SK-N-SH (cell line): ENCODE measurements at regions not wholly inside any gene's neighbourhood (a gene's known extent, or its start where the extent isn't known, plus 50 kb on each side); places are given as distances from the start of the nearest gene placed in this dataset.

Experiments used
- CTCF ChIA-PET: fragments of 300-600, 350-600 bp; formaldehyde crosslinking; extraction: SDS; loops from one replicate; lab custom pipeline; 2021; lab: Yijun Ruan, JAX
- POLR2A ChIA-PET: fragments of 350-600 bp; sonication (Branson Sonifier 250); formaldehyde crosslinking; extraction: SDS; loops from one replicate; lab custom pipeline; 2020; ENCODE audit warnings: antibody characterized with exemption, inconsistent platforms; lab: Yijun Ruan, JAX
- DNase-seq: peaks from one replicate; pipeline ENCODE4 v3.0.0; 2012
- H2AFZ ChIP-seq: fragments of 200-600 bp; sonication (generic); 2 replicates; pipeline ENCODE4 v1.8.1; 2016; ENCODE audit warnings: antibody characterized with exemption, mild to moderate bottlenecking, low read depth
- H3F3A ChIP-seq: fragments of 200-600 bp; sonication (generic); replicated peaks from 2 replicates; pipeline ENCODE3; 2016; ENCODE audit warnings: antibody characterized with exemption, mild to moderate bottlenecking; ENCODE audit not compliant: insufficient read depth
- H3K27ac ChIP-seq, 2 experiments: fragments of 200-500 bp in 1 of 2; fragments of 200-600 bp in 1 of 2; sonication (Bioruptor generic) in 1 of 2; sonication (generic), shearing (Covaris generic) in 1 of 2; 2 replicates each; pipeline versions ENCODE4 v1.5.1 to v1.6.1; 2014 to 2016; ENCODE audit warnings: low read depth in 2 of 2, inconsistent platforms in 1 of 2, low read length in 1 of 2, mild to moderate bottlenecking in 1 of 2, mixed read lengths in 1 of 2
- H3K27me3 ChIP-seq: fragments of 200-600 bp; sonication (generic), shearing (Covaris generic); 2 replicates; pipeline ENCODE4 v1.6.1; 2016; ENCODE audit warnings: mixed run types; ENCODE audit not compliant: insufficient read depth
- H3K36me3 ChIP-seq, 2 experiments: fragments of 200-500 bp in 1 of 2; fragments of 200-600 bp in 1 of 2; sonication (Bioruptor generic) in 1 of 2; sonication (generic) in 1 of 2; replicated peaks in 1 of 2; 2 replicates each; pipeline versions ENCODE3 to v1.5.1; 2014 to 2016; ENCODE audit warnings: low read length in 1 of 2, mild to moderate bottlenecking in 1 of 2; ENCODE audit not compliant: insufficient read depth in 2 of 2, control insufficient read depth in 1 of 2
- H3K4me1 ChIP-seq, 2 experiments: fragments of 200-500 bp in 1 of 2; fragments of 200-600 bp in 1 of 2; sonication (Bioruptor generic) in 1 of 2; sonication (generic), shearing (Covaris generic) in 1 of 2; 2 replicates each; pipeline versions ENCODE4 v1.5.1 to v1.6.1; 2014 to 2016; ENCODE audit warnings: low read depth in 1 of 2, low read length in 1 of 2, mixed run types in 1 of 2; ENCODE audit not compliant: insufficient read depth in 2 of 2, control insufficient read depth in 1 of 2
- H3K4me2 ChIP-seq: fragments of 200-600 bp; sonication (generic), shearing (Covaris generic); 2 replicates; pipeline ENCODE4 v1.6.1; 2017; ENCODE audit warnings: mixed run types
- H3K4me3 ChIP-seq, 2 experiments: fragments of 200-500 bp in 1 of 2; fragments of 200-600 bp in 1 of 2; sonication (Bioruptor generic) in 1 of 2; sonication (generic), shearing (Covaris generic) in 1 of 2; 2 replicates each; pipeline versions ENCODE4 v1.5.1 to v1.8.1; 2014 to 2016; ENCODE audit warnings: low read depth in 2 of 2, inconsistent platforms in 1 of 2, low read length in 1 of 2, mild to moderate bottlenecking in 1 of 2, mixed read lengths in 1 of 2, moderate library complexity in 1 of 2
- H3K79me2 ChIP-seq: fragments of 200-600 bp; sonication (generic); 2 replicates; pipeline ENCODE4 v1.8.1; 2017; ENCODE audit warnings: mild to moderate bottlenecking; ENCODE audit not compliant: insufficient read depth
- H3K9ac ChIP-seq: fragments of 200-600 bp; sonication (generic); 2 replicates; pipeline ENCODE4 v1.6.1; 2017; ENCODE audit warnings: mixed run types
- H3K9me2 ChIP-seq: fragments of 200-600 bp; sonication (generic); 2 replicates; pipeline ENCODE4 v1.6.1; 2017; ENCODE audit warnings: mixed run types
- H3K9me3 ChIP-seq: fragments of 200-600 bp; sonication (generic); 2 replicates; pipeline ENCODE4 v1.6.1; 2017; ENCODE audit warnings: mixed run types, mild to moderate bottlenecking, moderate library complexity
- H4K20me1 ChIP-seq: fragments of 200-600 bp; sonication (generic); 2 replicates; pipeline ENCODE4 v1.6.1; 2017; ENCODE audit warnings: mild to moderate bottlenecking, mixed run types; ENCODE audit not compliant: insufficient read depth
- CTCF ChIP-seq: fragments of 200-600 bp; sonication (generic); IDR thresholded peaks from 2 replicates; pipeline ENCODE4 v1.6.1; 2017; ENCODE audit warnings: antibody characterized with exemption, mild to moderate bottlenecking, moderate library complexity
- ELF1 ChIP-seq: IDR thresholded peaks from 2 replicates; pipeline ENCODE4 v1.4.0; 2012
- EP300 ChIP-seq, 2 experiments: IDR thresholded peaks; 2 replicates each; pipeline versions ENCODE4 v1.4.0 to v1.6.1; 2012; ENCODE audit warnings: borderline replicate concordance in 1 of 2, low read depth in 1 of 2, low read length in 1 of 2
- EZH2phosphoT487 ChIP-seq: fragments of 200-600 bp; sonication (generic); IDR thresholded peaks from 2 replicates; pipeline ENCODE4 v1.6.1; 2017; ENCODE audit warnings: low read depth, mixed run types, mild to moderate bottlenecking, antibody characterized with exemption, moderate library complexity, borderline replicate concordance
- FOXM1 ChIP-seq: IDR thresholded peaks from 2 replicates; pipeline ENCODE4 v1.4.0; 2012; ENCODE audit warnings: low read depth, mild to moderate bottlenecking
- IRF3 ChIP-seq: fragments of 150-350 bp; IDR thresholded peaks from 2 replicates; pipeline ENCODE4 v1.6.1; 2016; ENCODE audit warnings: mild to moderate bottlenecking, low read depth, low read length
- PBX3 ChIP-seq: IDR thresholded peaks from 2 replicates; pipeline ENCODE4; 2012
- POLR2AphosphoS5 ChIP-seq: IDR thresholded peaks from 2 replicates; pipeline ENCODE4 v1.6.1; 2012; ENCODE audit warnings: low read depth, low read length
- RCOR1 ChIP-seq: fragments of 150-350 bp; IDR thresholded peaks from 2 replicates; pipeline ENCODE4 v1.6.1; 2017; ENCODE audit warnings: antibody characterized with exemption, low read length
- RFX5 ChIP-seq: IDR thresholded peaks from 2 replicates; pipeline ENCODE4 v1.6.1; 2012; ENCODE audit warnings: mild to moderate bottlenecking, improper control_type of control experiment, low read length
- RXRA ChIP-seq: IDR thresholded peaks from 2 replicates; pipeline ENCODE4 v1.4.0; 2012; ENCODE audit warnings: low read depth, mild to moderate bottlenecking, borderline replicate concordance
- TCF12 ChIP-seq: IDR thresholded peaks from 2 replicates; pipeline ENCODE4 v1.4.0; 2012
- TEAD4 ChIP-seq: IDR thresholded peaks from 2 replicates; pipeline ENCODE4 v1.4.0; 2012; ENCODE audit warnings: mild to moderate bottlenecking, borderline replicate concordance; ENCODE audit not compliant: insufficient read depth
- USF2 ChIP-seq: fragments of 150-350 bp; IDR thresholded peaks from 2 replicates; pipeline ENCODE4 v1.6.1; 2017; ENCODE audit warnings: antibody characterized with exemption, low read length, low read depth, borderline replicate concordance
- ZBTB33 ChIP-seq: IDR thresholded peaks from 2 replicates; pipeline ENCODE4 v1.4.0; 2012; ENCODE audit warnings: low read depth, borderline replicate concordance
- WGBS: methylation state at CpG from one replicate; pipeline ENCODE4 v1.1.6; 2017; ENCODE audit warnings: low lambda C conversion rate; 5-methylcytosine and 5-hydroxymethylcytosine counted together

GRCh38 chr5:97455996-97456395 is 272.9 kb upstream of the RIOK2 start:
- Histone ChIP-seq H3K9me3 (no peaks in the 10 kb centered on the region), H3K79me2 (no peaks in the 10 kb centered on the region), H3K9me2 (no peaks in the 10 kb centered on the region), H2AFZ (no peak overlapping the region), H3K9ac (no peak overlapping the region), H3K4me3 (no peak overlapping the region), H3K4me2 (no peak overlapping the region), H3K27ac (no peak overlapping the region), H3K4me1 (no peaks in the 10 kb centered on the region), H3F3A (no peaks in the 10 kb centered on the region), H3K36me3 (no peaks in the 10 kb centered on the region), H3K27me3 (no peaks in the 10 kb centered on the region), H4K20me1 (no peaks in the 10 kb centered on the region)
- CTCF ChIA-PET: no interaction called here
- TF ChIP-seq RXRA (no peak), ZBTB33 (no peak), CTCF (no peak), EP300 (IDR thresholded peaks at IDR 0.05; ENCODE audit: borderline replicate concordance in 1 of 2, low read depth in 1 of 2, low read length in 1 of 2) (no peak), ELF1 (no peak), RCOR1 (no peak), USF2 (no peak), TEAD4 (no peak), RFX5 (no peak), EZH2phosphoT487 (no peak), FOXM1 (no peak), TCF12 (no peak), PBX3 (no peak), IRF3 (no peak), POLR2AphosphoS5 (no peak)
- POLR2A ChIA-PET: no interaction called here
- DNase-seq: no peak
- WGBS: 25% methylated on average over 1 of the region's 1 CpG
